NT2/D1 (cell line): ENCODE measurements at regions not wholly inside any gene's neighbourhood (a gene's known extent, or its start where the extent isn't known, plus 50 kb on each side); places are given as distances from the start of the nearest gene placed in this dataset.

Experiments used
- SUZ12 ChIP-seq: IDR thresholded peaks from 2 replicates; pipeline ENCODE4 v1.6.1; 2011; ENCODE audit not compliant: insufficient read length, insufficient read depth; ENCODE audit errors: extremely low read depth
- YY1 ChIP-seq: IDR thresholded peaks from 2 replicates; pipeline ENCODE4 v1.6.1; 2011; ENCODE audit not compliant: insufficient read length, insufficient read depth
- ZNF274 ChIP-seq: IDR thresholded peaks from 2 replicates; pipeline ENCODE4 v1.6.1; 2011; ENCODE audit warnings: mild to moderate bottlenecking, low read depth, low read length

DNA sequence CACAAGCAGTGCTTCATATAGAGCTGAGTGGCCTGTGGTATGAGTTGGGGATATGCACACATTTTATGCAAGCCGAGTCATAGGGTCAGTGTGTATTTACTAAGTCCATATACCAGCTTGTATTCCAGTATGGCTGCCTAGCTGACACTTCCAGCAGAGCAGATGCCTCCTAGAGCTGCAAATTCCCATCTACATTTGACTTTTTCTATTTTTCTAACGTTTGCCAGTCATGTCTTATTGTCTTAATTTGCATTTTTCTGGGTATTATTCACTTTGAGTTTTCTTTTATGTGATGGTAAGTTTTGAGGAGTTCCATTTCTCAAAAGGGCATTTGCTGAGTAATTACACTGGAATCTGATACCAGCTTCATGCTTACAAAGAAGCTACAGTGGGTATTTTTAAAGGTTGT lies 334.5 kb upstream of the CDH2 start:
- TF ChIP-seq SUZ12: no peak
- TF ChIP-seq YY1: no peak
- no peak for TF ChIP-seq ZNF274
